Activated T-cell treated with anti-CD3 and anti-CD28 coated beads for 48 hours (primary cell): ENCODE measurements at regions not wholly inside any gene's neighbourhood (a gene's known extent, or its start where the extent isn't known, plus 50 kb on each side); places are given as distances from the start of the nearest gene placed in this dataset.

ENCODE experiments used
- DNase-seq: peaks from one replicate; pipeline ENCODE4 v3.0.0-alpha.2; 2020; ENCODE audit warnings: low read depth

DNA sequence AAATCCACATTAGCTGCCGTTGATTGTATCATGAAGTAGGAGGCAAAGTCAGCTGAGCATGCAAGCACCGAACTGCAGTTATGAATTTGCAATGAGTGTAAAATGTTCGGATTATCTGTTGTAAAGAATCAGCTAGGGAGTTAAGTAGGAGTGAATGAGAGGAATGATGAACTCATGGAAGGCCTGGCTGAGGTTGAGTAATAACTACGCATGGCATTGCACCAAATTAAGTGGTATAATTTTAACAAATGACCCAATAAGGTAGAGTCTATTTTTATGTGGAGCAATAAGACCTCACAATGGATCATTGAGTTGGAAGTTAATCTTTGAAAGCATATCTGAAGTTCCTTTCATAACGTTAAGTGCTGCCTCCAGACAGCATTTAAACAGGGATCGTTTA is 288.2 kb upstream of the CHST9 start:
- DNase-seq = no peak

DNA sequence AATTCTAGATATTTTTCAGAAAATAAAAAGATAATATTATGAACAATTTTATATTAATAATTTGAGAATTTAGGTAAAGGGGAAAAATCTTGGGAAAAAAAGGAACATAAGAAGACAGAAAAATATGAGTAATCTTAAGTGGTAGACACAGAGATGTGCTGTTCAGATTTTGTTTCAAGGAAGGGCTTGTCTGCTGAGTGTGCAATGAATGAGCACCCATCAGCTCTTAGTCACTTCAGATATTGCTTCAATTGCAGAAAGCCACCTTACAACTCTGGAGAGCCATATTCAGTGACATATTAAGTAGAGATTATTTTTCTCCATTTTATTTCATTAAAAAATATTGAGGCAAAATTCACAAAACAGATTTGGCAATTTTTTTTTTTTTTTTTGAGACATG is 282.0 kb upstream of the CHST9 start:
- no peak for DNase-seq

DNA sequence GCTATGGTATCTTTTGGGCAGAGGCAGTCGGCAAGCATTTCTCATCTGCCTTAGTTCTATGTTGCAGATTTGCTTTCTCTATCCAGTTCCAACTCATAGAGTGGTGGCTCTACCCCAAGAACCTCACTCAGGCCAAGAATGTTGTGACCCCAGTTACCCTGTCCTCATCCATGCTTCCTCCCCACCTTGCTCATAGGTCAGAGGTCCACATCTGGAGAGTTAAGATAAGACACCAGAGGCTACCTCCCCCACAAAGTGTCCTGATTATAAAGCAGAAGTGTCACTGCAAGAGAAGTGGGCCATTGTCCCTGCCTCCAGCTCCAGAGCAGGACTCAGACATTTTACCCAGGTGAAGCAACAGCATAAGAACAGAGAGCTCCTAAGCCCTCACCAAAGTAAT is 276.8 kb upstream of the CHST9 start:
- no peak for DNase-seq

DNA sequence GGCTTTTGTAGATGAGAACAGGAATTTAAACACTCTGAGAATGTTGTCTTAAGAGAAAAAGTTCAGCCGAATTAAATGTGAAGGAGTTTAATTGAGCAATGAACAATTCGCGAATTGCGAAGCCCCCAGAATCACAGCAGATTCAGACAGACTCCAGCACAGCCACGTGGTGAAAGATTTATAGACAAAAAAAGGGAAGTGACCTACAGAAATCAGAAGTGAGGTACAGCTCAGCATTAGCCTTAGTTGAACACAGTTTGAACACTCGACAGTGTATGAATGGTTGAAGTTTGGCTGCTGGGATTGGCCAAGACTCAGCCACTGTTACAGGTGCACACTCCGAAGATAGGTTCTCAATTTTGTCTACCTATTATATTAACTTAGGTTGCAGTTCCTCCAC is 264.0 kb upstream of the CHST9 start:
- DNase-seq = no peak

DNA sequence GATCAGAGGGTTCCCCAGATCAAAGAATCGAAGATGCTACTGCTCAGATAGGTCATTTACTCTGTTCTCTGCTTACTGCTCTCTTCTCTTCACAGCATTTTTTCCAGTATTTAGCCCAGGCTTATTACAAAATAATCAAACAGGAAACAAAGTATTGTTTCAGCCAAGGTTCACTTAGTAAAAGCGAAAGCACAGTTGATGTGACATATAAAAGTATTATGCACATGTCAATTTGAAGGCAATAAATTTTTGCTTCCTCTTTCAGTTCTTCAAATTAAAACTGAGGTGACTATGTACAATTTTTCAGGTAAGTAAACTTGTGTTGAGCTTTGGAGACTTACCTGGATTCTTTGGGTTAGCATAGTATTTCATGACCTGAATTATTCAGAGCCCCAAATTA is 262.8 kb upstream of the CHST9 start:
- no peak for DNase-seq

DNA sequence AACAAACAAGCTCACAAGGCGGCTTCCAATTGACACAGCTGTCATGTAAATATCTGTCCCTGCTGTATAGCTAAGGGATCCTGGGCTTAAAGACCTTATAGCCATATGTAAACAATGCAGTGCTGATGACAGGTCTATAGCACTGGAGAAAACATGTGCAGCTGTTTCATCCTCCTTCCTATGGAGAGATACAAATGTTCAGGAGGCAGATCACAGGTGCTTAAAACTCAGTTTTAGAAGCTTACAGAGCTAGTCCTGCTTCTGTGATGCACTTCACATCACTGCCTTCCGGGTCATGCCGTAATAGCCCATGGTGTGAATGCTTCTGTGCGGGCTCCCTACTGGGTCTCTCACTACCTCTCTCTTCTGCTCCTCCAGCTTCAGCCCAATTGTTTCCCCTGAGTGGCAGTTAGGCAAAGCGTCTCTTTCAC is 262.4 kb upstream of the CHST9 start:
- no peak for DNase-seq

DNA sequence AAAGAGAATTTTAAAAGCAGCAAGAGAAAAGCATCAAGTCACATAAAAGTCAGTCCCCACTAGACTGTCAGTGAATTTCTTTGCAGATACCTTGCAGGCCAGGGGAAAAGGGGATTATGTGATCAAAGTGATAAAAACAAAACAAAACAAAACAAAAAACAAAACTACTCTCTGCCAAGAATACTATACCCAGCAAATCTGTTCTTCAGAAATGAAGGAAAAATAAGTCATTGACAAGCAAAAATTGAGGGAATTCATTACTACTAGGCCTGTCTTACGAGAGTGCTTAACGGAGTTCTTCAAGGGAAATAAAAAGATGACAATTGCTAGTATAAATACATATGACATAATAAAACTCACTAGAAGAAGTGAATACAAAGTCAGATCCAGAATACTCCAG is 245.5 kb upstream of the CHST9 start:
- DNase-seq = no peak

DNA sequence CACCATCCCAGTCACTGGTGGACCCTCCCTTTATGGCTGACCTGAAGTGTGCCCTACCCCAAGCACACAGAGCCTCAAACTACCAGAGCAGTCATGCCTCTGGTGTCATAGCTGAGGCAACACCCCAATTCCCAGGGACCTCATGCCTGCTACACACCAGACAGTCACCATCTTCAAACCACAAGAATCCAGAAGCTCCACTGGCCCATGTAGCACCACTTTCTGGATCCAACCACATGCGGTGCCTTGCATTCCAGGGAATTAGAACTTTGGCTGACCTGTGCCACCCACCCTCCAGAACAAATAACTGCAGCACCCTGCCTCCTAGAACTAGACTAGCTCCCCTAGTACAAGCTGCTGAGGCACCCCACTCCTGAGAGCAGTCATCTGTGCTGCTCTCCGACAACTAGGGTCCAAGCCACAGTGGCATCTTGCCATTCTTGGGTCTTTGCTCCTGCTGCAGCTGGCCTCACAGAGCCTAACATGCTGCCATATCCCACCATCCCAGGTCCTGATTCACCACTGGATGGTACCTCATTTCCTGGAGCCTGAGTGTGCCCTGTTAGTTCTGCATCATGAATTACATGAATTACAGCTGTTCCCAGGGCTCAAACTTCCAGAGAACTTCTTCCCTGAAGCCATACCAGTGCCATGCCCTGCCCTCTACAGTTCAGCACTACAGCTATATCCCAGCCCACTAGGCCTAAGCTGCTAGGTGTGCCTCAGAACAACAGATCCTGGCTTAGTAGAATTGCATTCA is 243.8 kb upstream of the CHST9 start:
- no peak for DNase-seq

DNA sequence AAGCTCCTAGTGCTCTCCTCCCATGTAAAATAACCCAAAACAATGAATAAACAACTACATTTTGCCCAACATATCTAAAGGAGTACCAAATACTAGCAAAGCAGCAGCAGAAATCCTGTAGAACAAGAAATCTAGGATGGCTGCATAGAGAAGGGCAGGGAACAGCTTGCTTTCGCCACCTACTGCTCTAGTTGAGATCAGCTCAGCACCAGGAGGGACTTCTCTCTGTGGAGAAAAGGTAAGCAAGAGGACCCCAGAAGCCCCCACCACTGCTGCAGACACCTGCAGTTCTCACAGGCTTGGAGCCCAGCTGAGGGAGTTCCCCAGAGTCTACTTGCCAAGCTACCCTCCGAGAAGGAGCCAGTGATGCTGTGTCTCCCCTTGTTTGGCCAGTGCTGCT is 243.0 kb upstream of the CHST9 start:
- DNase-seq = no peak

DNA sequence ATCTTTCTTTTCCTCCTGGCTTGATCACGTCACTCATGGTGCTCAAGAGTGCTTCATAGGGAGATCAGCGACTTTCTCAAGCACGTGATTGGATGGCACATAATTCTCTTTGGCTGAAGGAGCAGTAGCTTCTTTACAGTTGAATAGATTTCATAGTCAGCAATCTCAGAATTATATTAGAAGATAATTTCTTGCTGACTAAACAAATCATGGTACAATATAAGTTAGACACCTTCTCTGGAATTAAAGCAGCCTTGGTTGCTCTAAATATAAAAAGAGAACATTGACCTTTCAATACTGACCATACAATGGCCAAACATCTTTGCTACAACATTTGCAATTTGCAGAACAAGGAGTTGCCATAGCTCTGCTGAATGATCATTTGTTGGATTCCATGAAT is 238.5 kb upstream of the CHST9 start:
- DNase-seq = no peak

DNA sequence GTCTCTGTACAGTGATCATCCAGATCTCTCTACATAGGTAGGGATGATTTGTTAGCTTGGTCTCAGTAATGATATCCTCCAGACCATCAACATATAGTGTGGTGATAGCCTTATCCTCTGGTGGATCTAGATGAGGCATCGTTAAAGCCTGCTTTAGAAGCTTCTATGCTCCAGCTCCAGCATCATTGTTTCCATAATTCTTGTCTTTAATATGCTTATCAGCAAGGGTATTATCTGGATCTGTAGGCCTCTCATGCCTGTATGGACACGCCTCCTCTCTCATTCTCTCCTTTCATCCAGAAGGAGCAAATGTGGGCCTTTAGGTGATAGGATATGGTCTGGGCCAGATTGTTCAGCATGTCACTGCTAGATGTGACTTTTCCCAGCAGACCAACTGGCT is 234.5 kb upstream of the CHST9 start:
- no peak for DNase-seq

DNA sequence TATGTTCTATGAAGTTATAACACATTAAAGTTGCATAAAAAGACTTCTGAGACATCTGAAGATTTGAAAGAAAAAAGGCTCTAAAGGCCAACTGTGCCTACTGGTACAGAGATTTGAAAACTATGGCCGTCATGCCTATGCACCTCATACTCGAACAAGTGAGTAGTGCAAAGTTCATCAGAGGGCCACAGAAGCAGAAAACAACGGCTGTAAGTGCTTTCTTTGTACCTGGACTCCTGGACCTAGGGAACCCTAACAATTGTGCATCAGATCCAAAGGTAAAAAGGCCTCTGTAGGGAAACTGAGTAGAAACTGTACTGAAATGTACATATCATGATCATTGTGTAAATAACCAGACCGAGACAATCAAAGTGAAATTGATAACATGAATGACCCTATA is 230.4 kb upstream of the CHST9 start:
- DNase-seq = no peak

DNA sequence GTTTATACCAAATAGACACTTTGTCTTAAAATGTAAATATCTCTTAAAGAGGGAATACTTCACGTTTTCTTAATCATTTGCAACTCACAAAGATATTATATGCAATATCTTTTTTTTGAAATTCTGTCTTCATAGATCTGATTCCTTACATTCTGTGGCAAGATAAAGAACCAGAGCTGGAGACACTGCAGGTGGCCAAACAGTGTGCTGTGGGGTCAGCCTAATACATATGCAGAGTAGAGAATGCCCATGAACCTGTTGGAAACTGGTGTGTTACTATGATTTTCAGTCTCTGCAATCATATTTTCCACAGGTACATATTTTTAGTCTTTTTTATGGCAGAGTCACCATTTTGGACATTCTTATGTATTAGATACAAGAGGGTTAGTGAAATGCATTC is 229.6 kb upstream of the CHST9 start:
- DNase-seq = no peak

DNA sequence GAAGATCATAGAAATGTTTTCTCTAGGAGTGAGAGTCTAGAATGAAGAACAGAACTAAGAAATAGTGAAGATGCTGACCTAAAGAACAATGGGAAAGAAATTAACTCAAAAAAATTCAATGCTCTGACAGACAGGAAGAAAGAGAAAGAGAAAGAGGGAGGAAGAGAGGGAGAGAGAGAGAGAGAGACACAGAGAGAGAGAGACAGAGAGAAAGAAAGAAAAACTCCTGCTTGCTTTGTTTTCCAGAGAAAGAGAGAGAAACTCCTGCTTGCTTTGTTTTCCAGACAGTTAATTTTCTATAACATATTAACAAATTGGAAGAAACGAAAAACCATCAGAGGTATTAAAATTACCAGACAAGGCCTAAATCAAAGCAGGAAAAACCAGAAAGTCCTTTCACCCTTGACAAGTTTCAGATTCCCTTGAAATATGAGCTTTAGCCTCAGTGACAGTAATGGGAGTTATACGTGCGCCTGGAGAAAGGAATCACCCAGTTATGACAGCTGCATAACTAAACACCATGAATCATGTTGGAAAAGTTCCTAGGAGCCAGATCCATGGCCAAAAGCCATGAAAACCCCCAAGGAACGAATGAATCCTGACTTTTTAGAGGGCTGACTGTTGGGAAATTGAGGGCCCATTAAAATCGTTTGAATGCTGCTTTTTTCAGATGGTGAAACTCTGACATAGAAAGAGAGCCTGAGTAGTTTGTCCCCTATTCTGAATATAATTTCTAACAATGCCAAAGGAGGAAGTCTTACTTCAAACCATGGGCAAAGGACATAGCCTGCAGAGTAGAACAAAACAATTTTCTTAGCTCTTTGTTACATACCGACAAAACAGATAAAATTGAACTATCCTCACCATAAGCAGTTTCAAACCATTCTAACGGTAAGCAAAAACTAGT is 228.6 kb upstream of the CHST9 start:
- DNase-seq = no peak

DNA sequence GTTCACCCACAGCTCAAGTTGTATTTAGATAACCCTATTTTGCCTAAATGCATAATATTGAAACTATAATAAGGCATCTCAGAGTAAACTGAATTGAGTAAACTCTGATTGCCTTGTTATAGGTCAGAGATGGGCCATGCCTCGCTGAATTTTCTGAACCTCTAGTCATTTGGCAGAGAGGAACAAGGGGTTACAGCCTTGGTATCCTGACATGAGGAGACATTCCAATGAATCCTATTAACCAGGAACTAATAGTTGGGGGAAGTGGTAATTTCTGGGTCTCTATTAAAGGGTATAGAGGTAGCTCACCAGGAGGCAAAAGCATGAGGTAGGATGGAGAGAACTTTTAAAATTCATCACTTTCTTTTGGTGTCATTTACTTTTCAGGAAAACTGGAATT is 227.4 kb upstream of the CHST9 start:
- no peak for DNase-seq

DNA sequence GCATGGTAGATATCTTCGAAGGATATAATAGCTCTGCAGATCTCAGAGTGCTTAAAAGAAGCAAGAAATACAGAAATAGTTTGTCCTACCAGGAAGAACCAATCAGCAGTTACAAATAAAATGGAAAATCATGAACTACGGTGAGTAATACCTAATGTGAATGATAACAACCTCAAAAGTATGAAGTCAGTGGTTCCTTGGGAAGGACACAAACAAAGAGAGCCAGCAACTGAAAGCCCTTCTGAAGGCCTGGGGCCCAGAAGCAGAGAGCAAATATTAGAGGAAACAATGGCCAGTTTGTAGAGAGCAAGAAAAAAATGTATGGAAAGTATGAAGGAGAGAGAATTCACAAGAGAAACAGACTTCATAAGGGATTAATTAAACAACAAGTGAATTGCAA is 226.8 kb upstream of the CHST9 start:
- no peak for DNase-seq

DNA sequence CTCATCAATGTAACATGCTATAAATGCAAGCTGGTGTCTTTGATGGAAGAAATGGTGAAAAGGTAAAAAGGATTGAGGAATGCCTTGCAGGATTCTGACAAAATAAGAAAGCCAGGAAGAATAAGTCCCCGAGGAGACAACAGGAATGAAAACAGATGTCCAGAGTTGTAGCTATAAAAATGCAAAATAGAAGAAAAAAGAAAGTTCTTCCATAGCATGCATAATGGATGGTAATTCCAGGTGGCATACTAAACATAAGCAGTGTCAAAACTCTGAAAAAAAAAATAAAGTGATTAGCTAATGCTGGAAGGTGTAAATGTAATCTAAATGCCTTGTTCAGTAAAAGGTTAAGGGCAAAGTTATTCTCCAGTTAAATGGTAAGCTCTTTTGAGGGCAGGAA is 225.9 kb upstream of the CHST9 start:
- no peak for DNase-seq

DNA sequence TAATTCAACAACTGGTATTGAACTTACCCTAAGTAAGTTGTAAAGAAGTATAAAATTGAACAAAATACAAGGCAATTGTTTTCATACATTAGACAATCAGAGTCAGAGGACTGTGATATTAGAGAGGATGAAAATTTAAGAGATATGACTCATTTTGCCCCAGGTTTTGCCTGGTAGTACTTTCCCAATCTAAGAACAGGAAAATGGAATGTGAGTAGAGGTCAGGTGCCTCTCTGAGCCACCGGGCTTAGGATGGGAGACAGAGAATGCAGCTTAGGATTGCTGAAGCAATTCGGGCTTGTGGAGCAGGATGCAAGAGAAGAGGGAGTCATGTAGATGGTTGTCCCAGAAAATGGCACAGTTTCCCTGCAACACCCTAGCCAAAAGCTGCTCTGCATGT is 219.7 kb upstream of the CHST9 start:
- no peak for DNase-seq

DNA sequence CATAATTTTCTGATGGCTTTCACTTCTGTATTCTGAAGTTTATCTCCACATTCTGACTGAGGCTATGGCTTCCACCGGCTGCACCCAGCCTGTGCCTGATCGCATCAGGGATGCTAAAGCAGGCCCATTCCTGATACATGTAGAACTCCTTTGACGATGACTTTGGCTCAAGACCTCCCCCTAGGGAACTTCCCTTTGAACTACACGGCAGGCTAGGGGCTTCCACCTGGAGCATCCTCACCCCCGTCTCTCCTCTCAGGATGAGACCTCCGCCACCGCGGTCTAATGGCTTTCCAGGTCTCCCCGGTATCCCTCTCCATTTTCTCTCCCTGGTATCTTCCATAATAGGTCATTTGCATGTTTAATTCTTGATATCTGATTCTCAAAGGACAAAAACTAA is 214.9 kb upstream of the CHST9 start:
- DNase-seq = no peak

DNA sequence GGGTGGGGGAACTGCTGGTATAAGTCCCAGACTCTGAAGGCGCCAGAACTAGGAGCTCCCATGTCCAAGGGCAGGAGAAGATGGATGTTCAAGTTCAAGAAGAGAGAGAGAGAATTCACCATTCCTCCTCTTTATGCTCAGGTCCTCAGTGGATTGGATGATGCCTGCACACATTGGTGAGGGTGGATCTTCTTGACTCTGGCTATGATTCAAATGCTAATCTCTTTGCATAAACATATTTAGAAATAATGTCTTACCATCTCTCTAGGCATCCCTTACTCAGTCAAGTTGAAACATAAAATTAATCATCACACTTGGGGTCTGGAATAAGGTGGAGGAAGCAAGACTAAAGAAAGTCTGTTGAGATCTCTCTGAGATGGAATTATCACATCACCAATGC is 210.6 kb upstream of the CHST9 start:
- no peak for DNase-seq

DNA sequence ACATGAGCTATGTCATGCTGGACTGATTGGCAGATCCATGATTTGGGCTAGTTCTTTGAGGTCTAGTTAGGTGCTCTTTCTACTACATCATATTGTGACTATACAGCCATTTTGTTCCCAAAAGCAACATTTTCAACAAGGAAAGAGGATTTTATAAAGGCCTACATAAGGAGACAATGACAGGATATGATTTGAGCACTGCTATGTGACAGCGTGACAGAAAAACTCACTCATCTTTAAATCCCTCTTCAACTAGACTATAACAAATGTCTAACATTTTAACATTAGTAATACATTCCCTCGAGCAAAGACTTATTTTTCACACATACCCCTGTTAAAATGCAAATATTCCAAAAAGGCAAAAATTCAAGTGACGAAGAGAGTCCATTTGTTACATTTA is 209.6 kb upstream of the CHST9 start:
- DNase-seq = no peak

DNA sequence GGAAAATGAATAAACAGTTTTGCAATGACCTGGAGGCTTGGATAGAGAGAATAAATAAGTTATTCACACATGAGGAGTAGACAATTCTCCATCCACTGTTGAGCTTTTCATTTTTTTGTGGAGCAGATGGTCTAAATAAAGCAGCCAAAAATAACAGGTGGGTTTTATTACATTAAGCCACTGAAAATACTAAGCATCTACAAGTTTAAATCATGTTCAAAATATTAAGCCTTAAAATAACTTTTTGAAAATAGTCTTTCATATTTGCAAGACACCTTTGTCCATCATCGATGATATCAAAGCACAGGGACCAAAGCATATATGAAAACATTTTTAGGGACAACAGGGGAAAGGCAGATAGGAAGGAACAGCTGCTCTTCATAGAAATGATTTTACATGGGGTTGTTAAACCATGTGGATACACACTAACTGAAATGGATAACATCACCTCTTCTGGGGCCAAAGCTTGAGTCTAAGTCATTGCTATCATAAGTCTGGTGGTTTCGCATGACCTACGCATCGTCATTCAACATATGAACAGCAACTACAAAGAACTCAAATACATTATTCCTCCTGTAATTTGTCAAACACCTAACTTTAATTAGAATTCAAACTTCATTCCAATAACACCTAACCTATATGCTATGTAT is 197.6 kb upstream of the CHST9 start:
- no peak for DNase-seq
